ENCODE measurements at regions not wholly inside any gene's neighbourhood (a gene's known extent, or its start where the extent isn't known, plus 50 kb on each side); places are given as distances from the start of the nearest gene placed in this dataset.

GRCh38 chr1:8189931-8190483 is 127.9 kb upstream of the SLC45A1 start (continued):
- TF ChIP-seq GLI4 (CRISPR knock-in tag; IDR thresholded peaks at IDR 0.05; ENCODE audit: borderline replicate concordance): no peak
- TF ChIP-seq MAFG (CRISPR knock-in tag; IDR thresholded peaks at IDR 0.05): no peak
- TF ChIP-seq ZBTB49 (CRISPR knock-in tag; IDR thresholded peaks at IDR 0.05; ENCODE audit: borderline replicate concordance): no peak
- TF ChIP-seq HMG20B (CRISPR knock-in tag; conservative IDR thresholded peaks at IDR 0.05): peak; percentile 95
- TF ChIP-seq ZNF142 (CRISPR knock-in tag; IDR thresholded peaks at IDR 0.05): peak; percentile 68
- 0 out of 2 replicates have a peak, but pooled peaks have one; percentile 49 for TF ChIP-seq ZNF224 (CRISPR knock-in tag; IDR thresholded peaks at IDR 0.05)
- no peak for TF ChIP-seq SRF (IDR thresholded peaks at IDR 0.05; ENCODE audit: low read depth, low read length)
- no peak for TF ChIP-seq ZBTB39 (CRISPR knock-in tag; IDR thresholded peaks at IDR 0.05)
- TF ChIP-seq REST (IDR thresholded peaks at IDR 0.05; ENCODE audit: borderline replicate concordance in 1 of 2, low read depth in 1 of 2, low read length in 2 of 2): peak in 1 of 2 experiments; percentile 56; a peak in 1 of 4 replicates
- no peak for TF ChIP-seq ZNF841 (CRISPR knock-in tag; IDR thresholded peaks at IDR 0.05; ENCODE audit: borderline replicate concordance)
- no peak for TF ChIP-seq EEA1 (CRISPR knock-in tag; IDR thresholded peaks at IDR 0.05; ENCODE audit: borderline replicate concordance)
- no peak for TF ChIP-seq SAFB2 (CRISPR knock-in tag; IDR thresholded peaks at IDR 0.05; ENCODE audit: borderline replicate concordance, low read depth)
